Mesenchymal stem cell (in vitro differentiated cells and primary cell): ENCODE measurements at regions not wholly inside any gene's neighbourhood (a gene's known extent, or its start where the extent isn't known, plus 50 kb on each side); places are given as distances from the start of the nearest gene placed in this dataset.

Experiments used
- DNase-seq: peaks from one replicate; pipeline ENCODE4 v3.0.0-alpha.2; 2013
- H2AFZ ChIP-seq: one replicate; pipeline ENCODE4 v1.6.1; 2013; ENCODE audit warnings: low read depth, mild to moderate bottlenecking, control low read depth, inconsistent platforms, low read length, moderate library complexity
- H2AK5ac ChIP-seq: 2 replicates; pipeline ENCODE4 v1.6.1; 2013; ENCODE audit warnings: low read length, moderate library complexity, mild to moderate bottlenecking, inconsistent platforms; ENCODE audit not compliant: severe bottlenecking
- H2BK120ac ChIP-seq: one replicate; pipeline ENCODE4 v1.6.1; 2013; ENCODE audit warnings: low read depth, mild to moderate bottlenecking, inconsistent platforms, low read length, moderate library complexity
- H2BK12ac ChIP-seq, 2 experiments: one replicate each; pipeline ENCODE4 v1.6.1; 2013; ENCODE audit warnings: inconsistent platforms in 2 of 2, low read length in 2 of 2, mild to moderate bottlenecking in 2 of 2, moderate library complexity in 2 of 2, control low read depth in 1 of 2
- H2BK15ac ChIP-seq: one replicate; pipeline ENCODE4 v1.6.1; 2013; ENCODE audit warnings: mild to moderate bottlenecking, low read depth, inconsistent platforms; ENCODE audit not compliant: poor library complexity, severe bottlenecking
- H2BK5ac ChIP-seq: 2 replicates; pipeline ENCODE4 v1.6.1; 2013; ENCODE audit warnings: low read depth, mild to moderate bottlenecking, low read length, control low read depth, inconsistent platforms; ENCODE audit not compliant: poor library complexity, severe bottlenecking
- H3K14ac ChIP-seq, 2 experiments: one replicate each; pipeline ENCODE4 v1.6.1; 2013; ENCODE audit warnings: inconsistent platforms in 2 of 2, low read length in 2 of 2, control low read depth in 1 of 2, mild to moderate bottlenecking in 1 of 2, moderate library complexity in 1 of 2
- H3K18ac ChIP-seq, 2 experiments: one replicate each; pipeline ENCODE4 v1.6.1; 2013; ENCODE audit warnings: inconsistent platforms in 2 of 2, low read length in 2 of 2, control low read depth in 1 of 2, low read depth in 1 of 2, mild to moderate bottlenecking in 1 of 2
- H3K23ac ChIP-seq, 2 experiments: one replicate each; pipeline ENCODE4 v1.6.1; 2013; ENCODE audit warnings: inconsistent platforms in 2 of 2, low read length in 2 of 2, mild to moderate bottlenecking in 2 of 2, moderate library complexity in 2 of 2, control low read depth in 1 of 2
- H3K27ac ChIP-seq: 2 replicates; pipeline ENCODE4 v1.5.1; 2013; ENCODE audit warnings: mild to moderate bottlenecking, moderate library complexity, low read length, control low read depth, inconsistent platforms; ENCODE audit not compliant: poor library complexity, severe bottlenecking
- H3K27me3 ChIP-seq, 2 experiments: 2 replicates each; pipeline versions ENCODE4 v1.6.1 to v1.7.0; 2013; ENCODE audit warnings: low read length in 2 of 2, mild to moderate bottlenecking in 2 of 2, moderate library complexity in 2 of 2, control low read depth in 1 of 2, inconsistent platforms in 1 of 2; ENCODE audit not compliant: control insufficient read depth in 1 of 2, insufficient read depth in 1 of 2
- H3K36me3 ChIP-seq, 2 experiments: 2 replicates each; pipeline versions ENCODE4 v1.6.1 to v1.7.0; 2013; ENCODE audit warnings: low read length in 2 of 2, control low read depth in 1 of 2, inconsistent platforms in 1 of 2, low read depth in 1 of 2, mild to moderate bottlenecking in 1 of 2; ENCODE audit not compliant: insufficient read depth in 2 of 2, control insufficient read depth in 1 of 2
- H3K4ac ChIP-seq, 2 experiments: one replicate each; pipeline ENCODE4 v1.6.1; 2013; ENCODE audit warnings: inconsistent platforms in 2 of 2, low read length in 2 of 2, mild to moderate bottlenecking in 2 of 2, moderate library complexity in 2 of 2, control low read depth in 1 of 2, low read depth in 1 of 2
- H3K4me1 ChIP-seq: 2 replicates; pipeline ENCODE4 v1.6.1; 2013; ENCODE audit warnings: low read depth, low read length, control low read depth; ENCODE audit not compliant: control insufficient read depth, insufficient read depth
- H3K4me2 ChIP-seq: 2 replicates; pipeline ENCODE4 v1.6.1; 2013; ENCODE audit warnings: low read length, mild to moderate bottlenecking, inconsistent platforms; ENCODE audit not compliant: poor library complexity, severe bottlenecking
- H3K4me3 ChIP-seq, 2 experiments: 2 replicates each; pipeline versions ENCODE4 v1.5.1 to v1.7.0; 2013; ENCODE audit warnings: low read length in 2 of 2, mild to moderate bottlenecking in 2 of 2, control low read depth in 1 of 2, low read depth in 1 of 2; ENCODE audit not compliant: insufficient read depth in 1 of 2
- H3K79me1 ChIP-seq: replicated peaks from 2 replicates; pipeline ENCODE4 v1.6.1; 2013; ENCODE audit warnings: mild to moderate bottlenecking, control low read depth, low read length, inconsistent platforms; ENCODE audit not compliant: poor library complexity, severe bottlenecking
- H3K9ac ChIP-seq: 2 replicates; pipeline ENCODE4 v1.7.0; 2013; ENCODE audit warnings: mild to moderate bottlenecking, low read length, moderate library complexity
- H3K9me3 ChIP-seq: 2 replicates; pipeline ENCODE4 v1.7.0; 2013; ENCODE audit warnings: mild to moderate bottlenecking, low read length; ENCODE audit not compliant: control insufficient read depth
- H4K8ac ChIP-seq: one replicate; pipeline ENCODE4 v1.6.1; 2013; ENCODE audit warnings: inconsistent platforms, mild to moderate bottlenecking, low read length, moderate library complexity
- H4K91ac ChIP-seq: one replicate; pipeline ENCODE4 v1.6.1; 2013; ENCODE audit warnings: mild to moderate bottlenecking, low read length, inconsistent platforms
- WGBS: methylation state at CpG from one replicate; pipeline ENCODE4 v1.1.7; 2013; ENCODE audit warnings: mixed read lengths; 5-methylcytosine and 5-hydroxymethylcytosine counted together

DNA sequence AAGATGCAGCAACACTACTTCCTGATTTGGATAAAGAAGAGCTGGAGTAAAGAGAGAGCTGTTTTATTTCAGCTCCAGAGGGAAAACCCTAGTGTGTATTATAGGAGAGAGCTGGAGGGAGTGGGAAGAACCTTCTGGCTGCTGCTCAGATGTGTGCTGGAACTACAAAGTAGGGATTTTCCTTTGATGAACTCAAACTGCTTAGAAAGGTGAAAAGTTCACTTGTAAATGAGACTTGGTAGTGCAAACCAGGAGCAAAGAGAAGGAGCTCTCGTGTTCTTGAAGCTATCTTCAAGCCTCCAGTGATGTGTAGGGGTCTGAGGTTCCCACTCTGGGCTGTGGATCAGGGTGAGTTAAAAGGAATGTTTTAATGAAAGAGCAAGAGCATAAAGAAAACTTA is 110.4 kb downstream of the EDEM1 start:
- Histone ChIP-seq H2AFZ (no peak overlapping the region), H3K18ac (no peak overlapping the region)
- DNase-seq = no peak

DNA sequence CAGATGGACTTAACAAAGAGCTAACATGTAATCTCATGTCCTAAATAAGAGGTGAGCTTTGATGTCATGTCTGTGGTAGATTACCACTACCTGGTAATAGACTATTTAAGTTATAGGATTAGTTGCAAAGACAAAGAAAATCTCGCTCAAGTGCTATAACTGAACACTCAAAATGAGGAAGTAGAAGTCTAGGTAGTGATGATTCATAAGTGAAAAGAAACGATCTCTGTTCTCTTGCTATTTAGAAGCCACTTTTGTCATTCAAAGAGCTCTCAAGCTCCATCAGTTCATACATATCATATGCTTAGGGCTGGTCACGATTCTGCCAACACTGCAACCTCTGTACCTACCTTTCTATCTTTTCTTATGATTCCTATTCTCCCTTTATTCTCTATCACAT is 110.9 kb downstream of the EDEM1 start:
- Histone ChIP-seq H3K14ac (no peak overlapping the region), H3K27me3 (no peaks in the 10 kb centered on the region), H3K18ac (no peak overlapping the region), H3K4me3 (no peak overlapping the region), H4K91ac (no peak overlapping the region), H3K4ac (no peak overlapping the region), H2BK12ac (no peak overlapping the region), H3K4me2 (no peak overlapping the region), H3K27ac (no peak overlapping the region), H3K4me1 (no peaks in the 10 kb centered on the region), H2BK15ac (no peak overlapping the region), H2BK120ac (no peak overlapping the region), H3K9ac (no peak overlapping the region), H3K79me1 (no peaks in the 10 kb centered on the region), H2BK5ac (no peak overlapping the region), H4K8ac (no peak overlapping the region), H2AK5ac (no peak overlapping the region), H2AFZ (no peak overlapping the region), H3K36me3 (no peaks in the 10 kb centered on the region), H3K9me3 (no peaks in the 10 kb centered on the region), H3K23ac (no peak overlapping the region)
- DNase-seq = no peak
- 39% methylated on average over 2 of the region's 3 CpGs for WGBS

More for the DNA sequence above, 110.4 kb downstream of the EDEM1 start:
- H3K27me3 ChIP-seq = no peaks in the 10 kb centered on the region
- H3K23ac ChIP-seq = no peak overlapping the region
- H2BK120ac ChIP-seq = no peak overlapping the region
- no peak overlapping the region for H3K4ac ChIP-seq
- H3K9me3 ChIP-seq = no peaks in the 10 kb centered on the region
- no peak overlapping the region for H3K9ac ChIP-seq
- H3K4me1 ChIP-seq = no peaks in the 10 kb centered on the region
- H3K4me3 ChIP-seq = no peak overlapping the region
- H3K14ac ChIP-seq = no peak overlapping the region
- no peaks in the 10 kb centered on the region for H3K36me3 ChIP-seq
- H4K8ac ChIP-seq = no peak overlapping the region
- no peak overlapping the region for H2BK15ac ChIP-seq
- H3K4me2 ChIP-seq = no peak overlapping the region
- 11% methylated on average over 1 of the region's 1 CpG for WGBS
- no peak overlapping the region for H2BK5ac ChIP-seq
- no peaks in the 10 kb centered on the region for H3K79me1 ChIP-seq
- H2AK5ac ChIP-seq = no peak overlapping the region
- no peak overlapping the region for H4K91ac ChIP-seq
- H2BK12ac ChIP-seq = no peak overlapping the region
- H3K27ac ChIP-seq = no peak overlapping the region

DNA sequence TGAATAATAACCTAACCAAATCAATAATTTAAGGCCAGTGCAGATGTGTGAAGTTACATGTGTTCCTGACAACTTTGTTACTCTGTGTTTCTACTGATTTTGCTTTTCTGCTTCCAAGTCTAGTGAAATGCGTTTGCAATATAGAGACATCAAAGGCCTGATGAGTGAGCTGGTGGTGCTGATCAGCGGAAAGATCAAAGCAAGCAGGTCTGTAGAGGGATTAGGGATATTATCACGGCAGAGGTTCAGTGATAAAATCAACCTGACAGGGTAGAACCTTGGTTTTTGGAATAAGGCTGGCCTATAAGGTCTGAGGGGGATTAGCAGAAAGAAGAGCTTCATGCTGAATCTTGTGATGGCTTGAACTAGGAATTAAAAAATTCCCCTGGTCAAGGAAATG is 111.7 kb downstream of the EDEM1 start:
- Histone ChIP-seq H3K23ac (no peak overlapping the region), H3K18ac (no peak overlapping the region), H3K9me3 (no peaks in the 10 kb centered on the region), H3K4ac (no peak overlapping the region), H2BK12ac (no peak overlapping the region), H2BK120ac (no peak overlapping the region), H3K14ac (no peak overlapping the region), H2BK15ac (no peak overlapping the region), H3K4me1 (no peaks in the 10 kb centered on the region), H3K4me2 (no peak overlapping the region), H2AK5ac (no peak overlapping the region), H3K27me3 (no peaks in the 10 kb centered on the region), H2AFZ (no peak overlapping the region), H3K9ac (no peak overlapping the region), H3K79me1 (no peaks in the 10 kb centered on the region), H2BK5ac (no peak overlapping the region), H3K36me3 (no peaks in the 10 kb centered on the region), H3K4me3 (no peak overlapping the region), H4K8ac (no peak overlapping the region), H4K91ac (no peak overlapping the region), H3K27ac (no peak overlapping the region)
- 47% methylated on average over 3 of the region's 3 CpGs for WGBS
- no peak for DNase-seq

DNA sequence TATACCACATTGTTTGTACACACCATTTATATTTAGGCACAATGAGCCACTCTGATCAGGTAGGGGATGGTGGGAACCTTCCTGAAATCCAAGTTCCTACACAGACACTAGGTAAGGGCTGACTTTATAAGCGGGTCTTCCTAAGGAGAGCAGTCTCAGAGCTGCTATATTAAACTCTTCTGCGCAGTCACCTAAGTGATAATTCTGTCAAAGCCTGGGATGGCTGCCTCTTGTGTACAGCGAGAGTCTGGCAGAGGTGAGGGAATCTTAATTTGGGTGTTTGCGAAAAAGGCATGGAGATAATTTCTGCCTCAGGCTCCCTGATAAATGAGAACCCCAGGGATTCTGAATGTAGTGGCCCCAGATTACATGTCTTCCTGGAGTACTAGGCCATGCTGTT is 113.1 kb downstream of the EDEM1 start:
- H3K79me1 ChIP-seq = no peaks in the 10 kb centered on the region
- no peak overlapping the region for H3K9ac ChIP-seq
- no peak overlapping the region for H3K27ac ChIP-seq
- WGBS = 97% methylated on average over 4 of the region's 4 CpGs
- no peak overlapping the region for H4K91ac ChIP-seq
- no peak overlapping the region for H2AK5ac ChIP-seq
- H3K9me3 ChIP-seq = no peaks in the 10 kb centered on the region
- H3K4me1 ChIP-seq = no peaks in the 10 kb centered on the region
- H4K8ac ChIP-seq = no peak overlapping the region
- H3K27me3 ChIP-seq = no peaks in the 10 kb centered on the region
- H3K36me3 ChIP-seq = no peaks in the 10 kb centered on the region
- no peak overlapping the region for H3K4me2 ChIP-seq
- H3K4me3 ChIP-seq = no peak overlapping the region
- no peak for DNase-seq
- no peak overlapping the region for H3K14ac ChIP-seq
- H2BK12ac ChIP-seq = no peak overlapping the region
- H3K18ac ChIP-seq = no peak overlapping the region
- no peak overlapping the region for H3K4ac ChIP-seq
- no peak overlapping the region for H2AFZ ChIP-seq
- no peak overlapping the region for H2BK120ac ChIP-seq
- H3K23ac ChIP-seq = no peak overlapping the region
- H2BK15ac ChIP-seq = no peak overlapping the region
- H2BK5ac ChIP-seq = no peak overlapping the region
